ENCODE measurements at regions not wholly inside any gene's neighbourhood (a gene's known extent, or its start where the extent isn't known, plus 50 kb on each side); places are given as distances from the start of the nearest gene placed in this dataset.
"Not testable (repeated sequence)": the region's sequence is repeated elsewhere in the genome, so short reads cannot be mapped to it uniquely, and the experiment has no call there.

DNA sequence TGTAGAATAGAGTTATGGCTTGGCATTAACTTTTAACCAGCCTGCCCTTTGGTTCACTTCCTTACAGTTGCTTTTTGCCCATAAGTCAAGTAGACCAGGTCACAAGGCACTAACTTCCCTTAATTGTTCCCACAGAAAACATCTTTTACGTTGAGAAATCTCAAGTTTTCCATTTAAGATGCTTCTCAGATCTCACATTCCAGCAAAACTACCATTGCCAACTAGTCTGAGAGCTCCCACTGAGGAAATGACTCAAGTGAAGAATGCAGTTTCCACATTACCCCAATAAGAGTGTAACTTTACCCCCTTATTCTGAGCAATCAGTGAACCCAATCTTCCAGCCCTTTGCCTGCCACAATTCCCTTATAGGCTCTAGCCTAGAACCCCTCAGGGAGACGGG, 502.2 kb upstream of the OLFM3 start:
- no peak for DNase-seq

DNA sequence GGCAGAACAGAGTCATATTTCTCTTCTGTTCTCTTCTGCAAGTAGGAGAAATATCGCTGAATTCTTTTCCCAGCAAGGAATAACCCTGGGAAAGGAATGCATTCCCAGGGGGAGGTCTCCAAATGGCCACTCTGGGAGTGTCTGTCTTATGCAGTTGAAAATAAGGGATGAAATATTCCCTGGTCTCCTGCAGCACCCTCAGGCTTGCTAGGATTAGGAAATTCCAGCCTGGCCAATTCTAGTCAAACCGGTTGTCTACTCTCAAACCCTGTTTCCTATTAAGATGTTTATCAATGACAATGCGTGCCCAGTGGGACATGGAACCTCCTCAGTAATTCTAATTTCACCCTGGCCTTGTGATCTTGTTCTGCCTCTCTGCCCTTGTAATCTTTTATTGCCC, 501.1 kb upstream of the OLFM3 start:
- DNase-seq = not testable (repeated sequence)

DNA sequence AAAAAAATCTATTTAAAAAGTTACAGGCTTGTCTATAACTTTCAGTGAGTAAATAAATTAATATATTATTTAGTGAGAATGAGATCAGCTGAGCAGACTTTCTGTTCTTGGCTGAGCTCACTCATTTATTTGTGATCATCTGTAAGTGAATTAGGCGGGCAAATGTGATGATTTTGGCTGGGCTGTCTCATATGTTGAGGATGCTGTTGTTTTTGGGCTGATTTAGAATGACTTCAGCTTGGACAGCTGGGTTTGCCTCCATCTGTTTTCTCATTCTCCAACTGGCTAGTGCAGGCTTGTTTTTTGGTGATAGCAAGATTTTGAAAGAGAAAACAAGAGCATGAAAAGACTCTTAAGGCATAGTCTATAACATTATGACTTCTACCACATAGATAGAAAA, 475.8 kb upstream of the OLFM3 start:
- DNase-seq = no peak

GRCh38 chr1:102470767-102471166, 474.0 kb upstream of the OLFM3 start:
- no peak for DNase-seq

DNA sequence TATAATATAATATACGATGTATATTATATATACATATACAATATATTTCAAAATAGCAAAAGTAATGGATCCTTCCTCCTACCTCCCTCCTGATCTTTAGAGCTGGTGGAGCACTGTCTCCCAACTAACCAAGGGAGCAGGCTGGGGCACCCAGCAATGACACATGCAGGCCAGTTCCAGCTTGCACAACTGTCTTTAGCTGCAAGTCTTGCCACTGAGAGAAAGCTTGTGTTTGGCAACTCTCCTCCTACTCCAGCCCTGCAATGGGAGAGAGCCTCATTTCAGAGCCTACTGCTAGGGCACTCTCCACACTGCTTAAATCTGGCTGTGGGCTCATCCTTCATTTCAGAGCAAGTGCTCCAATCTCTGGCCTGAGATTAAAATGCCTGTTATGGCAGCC, 469.8 kb upstream of the OLFM3 start:
- DNase-seq = no peak

- no peak for DNase-seq
Measured at GRCh38 chr1:102463328-102463727, 466.6 kb upstream of the OLFM3 start.

DNA sequence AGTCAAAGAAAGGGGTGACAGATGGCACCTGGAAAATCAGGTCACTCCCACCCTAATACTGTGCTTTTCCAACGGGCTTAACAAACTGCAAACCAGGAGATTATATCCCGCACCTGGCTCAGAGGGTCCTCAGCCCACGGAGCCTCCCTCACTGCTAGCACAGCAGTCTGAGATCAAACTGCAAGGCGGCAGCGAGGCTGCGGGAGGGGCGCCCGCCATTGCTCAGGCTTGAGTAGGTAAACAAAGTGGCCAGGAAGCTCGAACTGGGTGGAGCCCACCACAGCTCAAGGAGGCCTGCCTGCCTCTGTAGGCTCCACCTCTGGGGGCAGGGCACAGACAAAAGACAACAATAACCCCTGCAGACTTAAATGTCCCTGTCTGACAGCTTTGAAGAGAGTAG, 445.6 kb upstream of the OLFM3 start:
- DNase-seq = not testable (repeated sequence)

DNA sequence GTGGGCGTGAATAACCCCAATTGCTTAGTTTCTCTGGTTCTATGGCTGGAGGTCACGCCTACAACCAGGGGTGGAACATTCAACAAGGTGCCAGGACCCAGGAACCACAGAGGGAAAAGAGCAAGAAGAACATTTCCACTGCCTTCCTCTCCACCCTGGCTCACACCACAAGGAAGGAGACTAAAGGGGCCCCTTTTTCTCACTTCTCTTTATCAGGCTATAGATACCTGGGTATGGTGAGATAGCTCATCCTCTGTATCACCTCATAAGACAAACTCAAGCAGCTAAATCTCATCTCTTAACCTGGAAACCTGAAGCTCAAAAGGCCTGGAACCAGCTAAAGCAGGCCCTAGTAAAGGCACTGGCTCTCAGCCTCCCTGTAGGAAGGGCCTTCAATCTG, 438.8 kb upstream of the OLFM3 start:
- DNase-seq = no peak

- peak; percentile 3 for DNase-seq
Measured at GRCh38 chr1:102434421-102434820, 437.7 kb upstream of the OLFM3 start.

DNA sequence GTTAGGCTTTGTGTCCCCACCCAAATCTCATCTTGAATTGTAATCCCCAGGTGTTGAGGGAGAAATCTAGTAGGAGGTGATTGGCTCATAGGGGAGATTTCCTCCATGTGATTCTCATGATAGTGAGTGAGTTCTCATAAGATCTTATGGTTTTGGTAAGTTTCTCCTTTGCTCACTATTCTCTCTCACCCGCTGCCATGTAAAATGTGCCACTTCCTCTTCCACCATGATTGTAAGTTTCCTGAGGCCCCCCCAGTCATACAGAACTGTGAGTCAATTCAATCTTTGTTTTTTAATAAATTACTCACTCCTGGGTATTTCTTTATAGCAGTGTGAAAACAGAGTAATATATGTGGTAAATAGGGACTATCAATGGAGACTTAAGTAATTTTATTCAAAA, 434.5 kb upstream of the OLFM3 start:
- no peak for DNase-seq

GRCh38 chr1:102420034-102420433, 423.3 kb upstream of the OLFM3 start:
- no peak for DNase-seq

Measured in right kidney (tissue), 1 donor.